WTC11 (cell line): ENCODE measurements at regions not wholly inside any gene's neighbourhood (a gene's known extent, or its start where the extent isn't known, plus 50 kb on each side); places are given as distances from the start of the nearest gene placed in this dataset.

ENCODE experiments used
- CREB1 ChIP-seq: sonication (generic); formaldehyde crosslinking; IDR thresholded peaks from 2 replicates; pipeline ENCODE4 v1.8.0; 2023; ENCODE audit warnings: mild to moderate bottlenecking, missing genetic modification reagents
- CTCF ChIP-seq: fragments of 200-600 bp; IDR thresholded peaks from 2 replicates; pipeline ENCODE4 v1.8.0; 2022; ENCODE audit warnings: antibody characterized with exemption
- ESRRA ChIP-seq: sonication (generic); formaldehyde crosslinking; IDR thresholded peaks from 2 replicates; pipeline ENCODE4 v1.8.1; 2022; ENCODE audit warnings: mild to moderate bottlenecking, missing genetic modification reagents, borderline replicate concordance
- FOXJ3 ChIP-seq: sonication (generic); formaldehyde crosslinking; IDR thresholded peaks from 2 replicates; pipeline ENCODE4 v1.9.0; 2021; ENCODE audit warnings: missing genetic modification reagents, mild to moderate bottlenecking, borderline replicate concordance
- GABPB1 ChIP-seq: sonication (generic); formaldehyde crosslinking; IDR thresholded peaks from 2 replicates; pipeline ENCODE4 v1.8.1; 2023; ENCODE audit warnings: mild to moderate bottlenecking, missing genetic modification reagents
- JAZF1 ChIP-seq: fragments of 250-450 bp; sonication (Bioruptor Pico); IDR thresholded peaks from 2 replicates; pipeline ENCODE4 v1.9.0; 2021; ENCODE audit warnings: moderate library complexity, mild to moderate bottlenecking, inconsistent platforms
- TCF7 ChIP-seq: sonication (generic); formaldehyde crosslinking; IDR thresholded peaks from 2 replicates; pipeline ENCODE4 v1.8.0; 2022; ENCODE audit warnings: mild to moderate bottlenecking, low read depth, missing genetic modification reagents, moderate library complexity
- USF2 ChIP-seq: sonication (generic); formaldehyde crosslinking; IDR thresholded peaks from 2 replicates; pipeline ENCODE4 v1.8.1; 2023; ENCODE audit warnings: mild to moderate bottlenecking, missing genetic modification reagents, moderate library complexity
- ZNF317 ChIP-seq: sonication (generic); formaldehyde crosslinking; IDR thresholded peaks from 2 replicates; pipeline ENCODE4 v1.8.1; 2023; ENCODE audit warnings: low read depth, mild to moderate bottlenecking, moderate library complexity, missing genetic modification reagents, borderline replicate concordance
- ZNF671 ChIP-seq: fragments of 250-450 bp; sonication (Bioruptor Pico); IDR thresholded peaks from 2 replicates; pipeline ENCODE4 v1.8.0; 2021; ENCODE audit warnings: mild to moderate bottlenecking
- TF ChIP-seq, protein P1 (sequence below): sonication (generic); formaldehyde crosslinking; IDR thresholded peaks from 2 replicates; pipeline ENCODE4 v1.8.0; 2023; ENCODE audit warnings: missing genetic modification reagents
- TF ChIP-seq, protein P2 (sequence below): sonication (generic); formaldehyde crosslinking; IDR thresholded peaks from 2 replicates; pipeline ENCODE4 v1.8.0; 2022; ENCODE audit warnings: mild to moderate bottlenecking, missing genetic modification reagents

DNA sequence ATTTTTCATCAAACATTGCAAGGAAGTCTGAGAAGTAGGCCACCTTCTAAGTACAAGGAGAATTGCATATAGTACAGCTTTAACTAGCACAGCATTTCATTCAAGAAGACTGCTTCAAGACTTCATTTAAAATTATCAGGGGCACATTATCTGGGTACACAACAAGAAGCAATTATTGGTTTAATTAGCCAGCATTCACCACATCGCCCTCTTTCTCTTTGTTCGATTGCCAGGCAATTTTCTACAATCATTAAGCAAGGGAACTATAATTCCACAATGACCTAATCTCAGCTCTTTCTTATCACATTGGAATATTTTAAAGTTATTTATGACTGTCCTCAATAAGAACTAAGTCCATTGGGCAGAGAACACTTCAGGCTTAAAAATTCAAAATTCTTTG lies 1347.1 kb upstream of the PABPC4L start:
- no peak for TF ChIP-seq CTCF
- TF ChIP-seq JAZF1 = no peak
- TF ChIP-seq ESRRA (CRISPR knock-in tag) = no peak
- TF ChIP-seq, protein P1, sequence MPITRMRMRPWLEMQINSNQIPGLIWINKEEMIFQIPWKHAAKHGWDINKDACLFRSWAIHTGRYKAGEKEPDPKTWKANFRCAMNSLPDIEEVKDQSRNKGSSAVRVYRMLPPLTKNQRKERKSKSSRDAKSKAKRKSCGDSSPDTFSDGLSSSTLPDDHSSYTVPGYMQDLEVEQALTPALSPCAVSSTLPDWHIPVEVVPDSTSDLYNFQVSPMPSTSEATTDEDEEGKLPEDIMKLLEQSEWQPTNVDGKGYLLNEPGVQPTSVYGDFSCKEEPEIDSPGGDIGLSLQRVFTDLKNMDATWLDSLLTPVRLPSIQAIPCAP (CRISPR knock-in tag) = no peak
- no peak for TF ChIP-seq GABPB1
- TF ChIP-seq USF2 = no peak
- TF ChIP-seq TCF7 (CRISPR knock-in tag) = no peak
- no peak for TF ChIP-seq ZNF317
- TF ChIP-seq CREB1 (CRISPR knock-in tag) = no peak
- no peak for TF ChIP-seq ZNF671
- TF ChIP-seq, protein P2, sequence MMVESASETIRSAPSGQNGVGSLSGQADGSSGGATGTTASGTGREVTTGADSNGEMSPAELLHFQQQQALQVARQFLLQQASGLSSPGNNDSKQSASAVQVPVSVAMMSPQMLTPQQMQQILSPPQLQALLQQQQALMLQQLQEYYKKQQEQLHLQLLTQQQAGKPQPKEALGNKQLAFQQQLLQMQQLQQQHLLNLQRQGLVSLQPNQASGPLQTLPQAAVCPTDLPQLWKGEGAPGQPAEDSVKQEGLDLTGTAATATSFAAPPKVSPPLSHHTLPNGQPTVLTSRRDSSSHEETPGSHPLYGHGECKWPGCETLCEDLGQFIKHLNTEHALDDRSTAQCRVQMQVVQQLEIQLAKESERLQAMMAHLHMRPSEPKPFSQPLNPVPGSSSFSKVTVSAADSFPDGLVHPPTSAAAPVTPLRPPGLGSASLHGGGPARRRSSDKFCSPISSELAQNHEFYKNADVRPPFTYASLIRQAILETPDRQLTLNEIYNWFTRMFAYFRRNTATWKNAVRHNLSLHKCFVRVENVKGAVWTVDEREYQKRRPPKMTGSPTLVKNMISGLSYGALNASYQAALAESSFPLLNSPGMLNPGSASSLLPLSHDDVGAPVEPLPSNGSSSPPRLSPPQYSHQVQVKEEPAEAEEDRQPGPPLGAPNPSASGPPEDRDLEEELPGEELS (CRISPR knock-in tag) = no peak
- no peak for TF ChIP-seq FOXJ3 (CRISPR knock-in tag)
